ENCODE measurements at regions not wholly inside any gene's neighbourhood (a gene's known extent, or its start where the extent isn't known, plus 50 kb on each side); places are given as distances from the start of the nearest gene placed in this dataset.

- peak in 1 of 4 donors; percentile 24 for ATAC-seq
- H3K4me1 ChIP-seq: peaks cover 0 to 6% (median 0%) of the 10 kb centered on the region in 12 donors
- H3K9me3 ChIP-seq: peaks cover 0 to 25% (median 6%) of the 10 kb centered on the region in 12 donors
- TF ChIP-seq CTCF (IDR thresholded peaks at IDR 0.05): no peak
- TF ChIP-seq POLR2A (IDR thresholded peaks at IDR 0.05): no peak
- no peak for DNase-seq
- WGBS, 4 donors: 71 to 86% (median 80%) methylated on average over 5 of the region's 5 CpGs
- H3K27ac ChIP-seq: no peak overlapping the region
- H3K27me3 ChIP-seq: no peaks in the 10 kb centered on the region
- intact Hi-C loops (cut with DNase I): no loop called here
- H3K36me3 ChIP-seq: no peaks in the 10 kb centered on the region
- H3K4me3 ChIP-seq: no peak overlapping the region
Observed at GRCh38 chr10:112875476-112876267, 74.4 kb upstream of the TCF7L2 start.

- H3K4me3 ChIP-seq: no peak overlapping the region
- ATAC-seq (no peak), DNase-seq (no peak)
- peaks cover 0 to 4% (median 0%) of the 10 kb centered on the region in 12 donors for H3K4me1 ChIP-seq
- H3K9me3 ChIP-seq: no peaks in the 10 kb centered on the region
- no peaks in the 10 kb centered on the region for H3K36me3 ChIP-seq
- WGBS, 4 donors: 62 to 74% (median 68%) methylated on average over 5 of the region's 5 CpGs
- H3K27me3 ChIP-seq: no peaks in the 10 kb centered on the region
- H3K27ac ChIP-seq: no peak overlapping the region
- intact Hi-C loops (cut with DNase I): no loop called here
- no peak for TF ChIP-seq CTCF (IDR thresholded peaks at IDR 0.05)
- no peak for TF ChIP-seq POLR2A (IDR thresholded peaks at IDR 0.05)
Observed at GRCh38 chr10:112880633-112881530, 69.2 kb upstream of the TCF7L2 start.

DNA sequence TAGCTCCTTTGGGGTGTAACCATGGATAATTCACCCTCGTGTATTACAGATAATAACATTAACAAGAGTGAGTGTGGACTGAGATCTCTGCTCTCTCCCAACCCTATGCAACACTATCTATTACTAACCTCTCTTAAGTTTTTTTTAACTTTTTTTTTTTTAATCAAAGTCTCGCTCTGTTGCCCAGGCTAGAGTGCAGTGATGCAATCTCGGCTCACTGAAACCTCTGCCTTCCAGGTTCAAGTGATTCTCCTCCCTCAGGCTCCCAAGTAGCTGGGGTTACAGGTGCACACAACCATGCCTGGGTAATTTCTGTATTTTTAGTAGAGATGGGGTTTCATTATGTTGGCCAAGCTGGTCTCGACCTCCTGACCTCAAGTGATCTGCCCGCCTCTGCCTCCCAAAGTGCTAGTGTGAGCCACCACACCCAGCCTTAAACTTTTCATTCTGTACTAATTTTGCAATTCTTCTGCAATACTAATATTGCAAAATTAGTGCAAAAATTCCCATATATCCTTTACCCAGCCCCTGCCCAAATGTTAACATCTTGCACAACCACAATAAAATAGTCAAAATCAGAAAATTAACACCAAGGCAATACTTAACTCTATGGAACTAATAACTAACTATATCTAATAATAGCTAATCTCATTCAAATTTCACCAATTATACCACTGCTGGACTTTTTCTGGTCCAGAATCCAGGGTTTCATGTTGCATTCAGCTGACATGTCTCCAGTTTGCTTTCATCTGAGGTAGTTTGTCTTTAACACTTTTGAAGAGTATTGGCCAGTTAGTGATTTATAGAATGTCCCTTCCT is 66.5 kb upstream of the TCF7L2 start:
- Histone ChIP-seq H3K4me3 (no peak overlapping the region), H3K4me1 (no peaks in the 10 kb centered on the region), H3K27me3 (no peaks in the 10 kb centered on the region), H3K36me3 (no peaks in the 10 kb centered on the region), H3K27ac (no peak overlapping the region), H3K9me3 (no peaks in the 10 kb centered on the region)
- DNase-seq: no peak
- intact Hi-C loops (cut with DNase I): no loop called here
- no peak for ATAC-seq
- 92 to 97% (median 95%) methylated on average over 5 of the region's 5 CpGs for WGBS, 4 donors
- TF ChIP-seq CTCF (IDR thresholded peaks at IDR 0.05) (no peak), POLR2A (IDR thresholded peaks at IDR 0.05) (no peak)

DNA sequence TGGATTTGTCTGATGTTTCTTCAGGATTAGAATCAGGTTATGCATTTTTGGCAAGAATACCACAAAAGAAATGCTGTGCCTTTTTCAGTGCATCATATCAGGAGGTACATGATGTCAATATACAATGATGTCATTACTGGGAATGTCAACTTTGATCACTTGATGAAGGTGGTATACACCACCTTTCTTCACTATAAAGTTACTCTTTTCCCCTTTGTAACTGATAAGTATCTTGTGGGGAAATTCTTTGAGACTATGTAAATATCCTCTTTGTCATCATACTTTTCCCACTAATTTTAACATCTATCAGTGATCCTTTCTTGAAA is 65.9 kb upstream of the TCF7L2 start:
- DNase-seq: no peak
- intact Hi-C loops (cut with DNase I): no loop called here
- Histone ChIP-seq H3K4me3 (no peak overlapping the region), H3K27me3 (no peaks in the 10 kb centered on the region), H3K9me3 (no peaks in the 10 kb centered on the region), H3K4me1 (no peaks in the 10 kb centered on the region), H3K27ac (no peak overlapping the region), H3K36me3 (no peaks in the 10 kb centered on the region)
- TF ChIP-seq CTCF (IDR thresholded peaks at IDR 0.05) (no peak), POLR2A (IDR thresholded peaks at IDR 0.05) (no peak)
- no peak for ATAC-seq
